Endodermal cell (in vitro differentiated cells): ENCODE measurements at regions not wholly inside any gene's neighbourhood (a gene's known extent, or its start where the extent isn't known, plus 50 kb on each side); places are given as distances from the start of the nearest gene placed in this dataset.

Source experiments
- DNase-seq: peaks from one replicate; pipeline ENCODE4 v3.0.0-alpha.2; 2017
- H3K27ac ChIP-seq: 2 replicates; pipeline ENCODE4 v1.5.1; 2013; ENCODE audit warnings: mild to moderate bottlenecking, low read depth, low read length, moderate library complexity
- H3K27me3 ChIP-seq: 2 replicates; pipeline ENCODE4 v1.6.1; 2013; ENCODE audit warnings: mild to moderate bottlenecking, low read length, moderate library complexity; ENCODE audit not compliant: insufficient read depth, control insufficient read depth, poor library complexity, severe bottlenecking
- H3K36me3 ChIP-seq: 2 replicates; pipeline ENCODE4 v1.7.0; 2013; ENCODE audit warnings: mild to moderate bottlenecking, low read length, moderate library complexity; ENCODE audit not compliant: control insufficient read depth, insufficient read depth
- H3K4me1 ChIP-seq: one replicate; pipeline ENCODE4 v1.7.0; 2013; ENCODE audit warnings: low read length; ENCODE audit not compliant: control insufficient read depth, insufficient read depth
- H3K4me3 ChIP-seq: 2 replicates; pipeline ENCODE4 v1.5.1; 2013; ENCODE audit warnings: mild to moderate bottlenecking, low read length, moderate library complexity
- H3K9ac ChIP-seq: 2 replicates; pipeline ENCODE4 v1.6.1; 2013; ENCODE audit warnings: mild to moderate bottlenecking, low read length, moderate library complexity; ENCODE audit not compliant: poor library complexity, severe bottlenecking; ENCODE audit errors: extremely low read depth
- H3K9me3 ChIP-seq: 2 replicates; pipeline ENCODE4 v1.6.1; 2013; ENCODE audit warnings: mild to moderate bottlenecking, low read length, moderate library complexity; ENCODE audit not compliant: control insufficient read depth
- H3K27ac Mint-ChIP-seq: 2 replicates; pipeline ENCODE4 v1.8.0; 2020; ENCODE audit warnings: mixed read lengths
- H3K27me3 Mint-ChIP-seq: 2 replicates; pipeline ENCODE4 v1.8.0; 2021; ENCODE audit warnings: mild to moderate bottlenecking, mixed read lengths; ENCODE audit not compliant: insufficient read depth
- H3K36me3 Mint-ChIP-seq: 2 replicates; pipeline ENCODE4 v1.8.0; 2020; ENCODE audit warnings: low read depth, mixed read lengths
- H3K4me1 Mint-ChIP-seq: 2 replicates; pipeline ENCODE4 v1.8.0; 2020; ENCODE audit warnings: mixed read lengths
- H3K4me3 Mint-ChIP-seq: 2 replicates; pipeline ENCODE4 v1.8.0; 2020; ENCODE audit warnings: mild to moderate bottlenecking, moderate library complexity, mixed read lengths
- H3K9me3 Mint-ChIP-seq: 2 replicates; pipeline ENCODE4 v1.8.0; 2020; ENCODE audit warnings: mild to moderate bottlenecking, mixed read lengths
- CTCF ChIP-seq: fragments of 200-600 bp; sonication (generic); conservative IDR thresholded peaks from 2 replicates; pipeline ENCODE4 v1.5.0; 2021; ENCODE audit warnings: antibody characterized with exemption, mild to moderate bottlenecking
- WGBS, 2 experiments: methylation state at CpG; one replicate each; pipeline versions ENCODE4 v1.1.5 to v1.1.7; 2013; ENCODE audit warnings: missing lambda C conversion rate in 2 of 2, mixed read lengths in 1 of 2; ENCODE audit not compliant: insufficient coverage in 1 of 2, insufficient read length in 1 of 2; 5-methylcytosine and 5-hydroxymethylcytosine counted together

GRCh38 chr5:23400951-23401350, 106.5 kb upstream of the PRDM9 start:
- H3K9me3 ChIP-seq, result peaks cover 5% of the 10 kb centered on the region
- no peak overlapping the region for H3K27ac ChIP-seq
- peaks cover 7% of the 10 kb centered on the region for H3K9me3 Mint-ChIP-seq
- no peak for DNase-seq
- H3K4me1 ChIP-seq, result no peaks in the 10 kb centered on the region
- no peaks in the 10 kb centered on the region for H3K27me3 ChIP-seq
- H3K27me3 Mint-ChIP-seq, result no peaks in the 10 kb centered on the region
- no peak overlapping the region for H3K27ac Mint-ChIP-seq
- WGBS, 2 experiments, result 98 to 100% methylated on average over 2 to 5 of the region's 5 CpGs
- H3K4me3 Mint-ChIP-seq, result no peak overlapping the region
- H3K9ac ChIP-seq, result no peak overlapping the region
- H3K4me1 Mint-ChIP-seq, result no peaks in the 10 kb centered on the region
- no peaks in the 10 kb centered on the region for H3K36me3 Mint-ChIP-seq
- no peak for TF ChIP-seq CTCF
- H3K4me3 ChIP-seq, result no peak overlapping the region
- no peaks in the 10 kb centered on the region for H3K36me3 ChIP-seq

- 66% methylated on average over 2 of the region's 2 CpGs; no CpG with 5 or more reads in 1 of the 2 experiments for WGBS, 2 experiments
- no peak overlapping the region for H3K27ac Mint-ChIP-seq
- H3K9me3 Mint-ChIP-seq, result peaks cover 22% of the 10 kb centered on the region
- Histone ChIP-seq H3K27ac (no peak overlapping the region), H3K4me1 (no peaks in the 10 kb centered on the region), H3K27me3 (no peaks in the 10 kb centered on the region), H3K4me3 (no peak overlapping the region), H3K9me3 (peaks cover 18% of the 10 kb centered on the region), H3K9ac (no peak overlapping the region), H3K36me3 (no peaks in the 10 kb centered on the region)
- H3K27me3 Mint-ChIP-seq, result no peaks in the 10 kb centered on the region
- TF ChIP-seq CTCF, result no peak
- H3K4me1 Mint-ChIP-seq, result no peaks in the 10 kb centered on the region
- DNase-seq, result no peak
- H3K4me3 Mint-ChIP-seq, result no peak overlapping the region
- peaks cover 2% of the 10 kb centered on the region for H3K36me3 Mint-ChIP-seq
These were observed 111.1 kb upstream of the PRDM9 start for GRCh38 chr5:23396346-23396745.

- Histone ChIP-seq H3K4me1 (peaks cover 15% of the 10 kb centered on the region), H3K27ac (no peak overlapping the region), H3K9me3 (peaks cover 9% of the 10 kb centered on the region), H3K27me3 (no peaks in the 10 kb centered on the region), H3K4me3 (no peak overlapping the region), H3K36me3 (no peaks in the 10 kb centered on the region), H3K9ac (no peak overlapping the region)
- H3K36me3 Mint-ChIP-seq, result peaks cover 2% of the 10 kb centered on the region
- peak; percentile 70 for DNase-seq
- H3K4me1 Mint-ChIP-seq, result peaks cover 27% of the 10 kb centered on the region
- H3K4me3 Mint-ChIP-seq, result no peak overlapping the region
- H3K27me3 Mint-ChIP-seq, result no peaks in the 10 kb centered on the region
- H3K9me3 Mint-ChIP-seq, result peaks cover 22% of the 10 kb centered on the region
- WGBS, 2 experiments, result 50 to 72% methylated on average over 1 to 4 of the region's 4 CpGs
- H3K27ac Mint-ChIP-seq, result peak overlapping the region; percentile 24
- no peak for TF ChIP-seq CTCF
These were observed 117.9 kb upstream of the PRDM9 start for GRCh38 chr5:23389291-23390101.
